HepG2 (cell line): ENCODE measurements at regions not wholly inside any gene's neighbourhood (a gene's known extent, or its start where the extent isn't known, plus 50 kb on each side); places are given as distances from the start of the nearest gene placed in this dataset.

Source experiments
- BORCS8-MEF2B ChIP-seq: sonication (generic); formaldehyde crosslinking; IDR thresholded peaks from 2 replicates; pipeline ENCODE4 v1.8.0; 2022; ENCODE audit warnings: mild to moderate bottlenecking, missing genetic modification reagents
- FOSL1 ChIP-seq: sonication (generic); formaldehyde crosslinking; IDR thresholded peaks from 2 replicates; pipeline ENCODE4 v1.9.0; 2021; ENCODE audit warnings: missing genetic modification reagents, borderline replicate concordance
- FOXK2 ChIP-seq: fragments of 450-650 bp; IDR thresholded peaks from 2 replicates; pipeline ENCODE4 v1.6.1; 2016
- HMG20A ChIP-seq: IDR thresholded peaks from 2 replicates; pipeline ENCODE4 v1.6.1; 2016; ENCODE audit warnings: borderline replicate concordance
- HNF4G ChIP-seq, 2 experiments: sonication (generic) in 1 of 2; formaldehyde crosslinking in 1 of 2; IDR thresholded peaks; 2 replicates each; pipeline versions ENCODE4 v1.4.0 to v1.6.1; 2011 to 2020; ENCODE audit warnings: borderline replicate concordance in 2 of 2, low read depth in 2 of 2, mild to moderate bottlenecking in 2 of 2, low read length in 1 of 2, missing genetic modification reagents in 1 of 2, moderate library complexity in 1 of 2
- ISL2 ChIP-seq: sonication (generic); formaldehyde crosslinking; IDR thresholded peaks from 2 replicates; pipeline ENCODE4 v1.5.0; 2020; ENCODE audit warnings: missing genetic modification reagents
- MTA3 ChIP-seq: sonication (generic); formaldehyde crosslinking; IDR thresholded peaks from 2 replicates; pipeline ENCODE4 v1.4.0; 2020; ENCODE audit warnings: missing genetic modification reagents
- NFE2L2 ChIP-seq: fragments of 150-350 bp; IDR thresholded peaks from 2 replicates; pipeline ENCODE4 v1.6.1; 2014; ENCODE audit warnings: low read length
- NRL ChIP-seq: sonication (generic); formaldehyde crosslinking; IDR thresholded peaks from 2 replicates; pipeline ENCODE4 v1.5.0; 2020; ENCODE audit warnings: missing genetic modification reagents, mild to moderate bottlenecking, moderate library complexity, borderline replicate concordance
- PPARG ChIP-seq: conservative IDR thresholded peaks from 2 replicates; pipeline ENCODE4 v1.6.1; 2016; ENCODE audit warnings: missing biosample characterization, missing genetic modification reagents
- RBFOX2 ChIP-seq: fragments of 200-400 bp; formaldehyde crosslinking; IDR thresholded peaks from 2 replicates; pipeline ENCODE4 v1.6.1; 2017; ENCODE audit warnings: low read depth, mild to moderate bottlenecking, low read length
- RFX3 ChIP-seq: IDR thresholded peaks from 2 replicates; pipeline ENCODE4 v1.6.1; 2016; ENCODE audit warnings: missing biosample characterization, missing genetic modification reagents
- TBX3 ChIP-seq: fragments of 450-650 bp; IDR thresholded peaks from 2 replicates; pipeline ENCODE4 v1.6.1; 2017; ENCODE audit warnings: antibody characterized with exemption, mild to moderate bottlenecking, inconsistent platforms, borderline replicate concordance
- THAP11 ChIP-seq: IDR thresholded peaks from 2 replicates; pipeline ENCODE4 v1.6.1; 2016; ENCODE audit warnings: missing biosample characterization, missing genetic modification reagents
- XRCC5 ChIP-seq: fragments of 200-400 bp; formaldehyde crosslinking; optimal IDR thresholded peaks from 2 replicates; pipeline ENCODE3; 2017; ENCODE audit warnings: mild to moderate bottlenecking, low read length
- YY1 ChIP-seq: IDR thresholded peaks from 2 replicates; pipeline ENCODE4 v1.6.1; 2011; ENCODE audit warnings: low read length, low read depth, moderate library complexity, mild to moderate bottlenecking; ENCODE audit not compliant: insufficient read depth, insufficient replicate concordance
- ZC3H4 ChIP-seq: sonication (generic); formaldehyde crosslinking; IDR thresholded peaks from 2 replicates; pipeline ENCODE4 v1.4.0; 2020; ENCODE audit warnings: missing genetic modification reagents, borderline replicate concordance
- ZFP41 ChIP-seq: sonication (generic); formaldehyde crosslinking; IDR thresholded peaks from 2 replicates; pipeline ENCODE4 v1.4.0; 2020; ENCODE audit warnings: mild to moderate bottlenecking, missing genetic modification reagents, borderline replicate concordance
- ZNF331 ChIP-seq: sonication (generic); formaldehyde crosslinking; IDR thresholded peaks from 2 replicates; pipeline ENCODE4 v1.4.0; 2020; ENCODE audit warnings: missing genetic modification reagents
- ZNF564 ChIP-seq: sonication (generic); formaldehyde crosslinking; IDR thresholded peaks from 2 replicates; pipeline ENCODE4 v1.8.1; 2023; ENCODE audit warnings: mild to moderate bottlenecking, missing genetic modification reagents
- ZNF747 ChIP-seq: sonication (generic); formaldehyde crosslinking; IDR thresholded peaks from 2 replicates; pipeline ENCODE4 v1.8.1; 2023; ENCODE audit warnings: missing genetic modification reagents, mild to moderate bottlenecking, borderline replicate concordance
- ZNF781 ChIP-seq: sonication (generic); formaldehyde crosslinking; IDR thresholded peaks from 2 replicates; pipeline ENCODE4 v1.5.1; 2020; ENCODE audit warnings: borderline replicate concordance, mild to moderate bottlenecking, missing genetic modification reagents; ENCODE audit errors: not compliant biosample characterization
- TF ChIP-seq, protein P1 (sequence below): IDR thresholded peaks from 2 replicates; pipeline ENCODE4 v1.6.1; 2016; ENCODE audit warnings: low read depth, missing genetic modification reagents, missing compliant biosample characterization
- TF ChIP-seq, protein P2 (sequence below): sonication (generic); formaldehyde crosslinking; IDR thresholded peaks from 2 replicates; pipeline ENCODE4 v1.5.1; 2020; ENCODE audit warnings: mild to moderate bottlenecking, missing genetic modification reagents, moderate library complexity
- TF ChIP-seq, protein P3 (sequence below): IDR thresholded peaks from 2 replicates; pipeline ENCODE4 v1.6.1; 2018; ENCODE audit warnings: missing genetic modification reagents

DNA sequence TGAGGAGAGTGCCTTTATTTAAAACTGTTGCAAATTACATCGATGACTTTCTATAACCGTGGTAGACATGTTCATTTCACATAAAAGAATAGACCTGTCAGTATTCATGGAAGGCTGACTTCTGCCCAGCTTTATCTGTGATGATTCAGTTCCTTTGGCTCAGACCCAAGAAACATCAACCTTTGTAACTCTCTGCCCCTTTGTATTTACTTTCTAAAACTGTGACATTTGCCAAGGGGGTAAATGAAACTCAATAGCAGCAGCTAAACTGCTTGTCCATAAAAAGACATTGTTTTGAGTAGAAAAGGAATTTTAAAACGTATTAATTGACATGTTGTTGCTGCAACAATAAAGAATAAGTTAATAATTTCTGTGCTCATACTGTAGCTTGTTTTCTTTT is 137.8 kb upstream of the ANKH start (continued):
- TF ChIP-seq ZNF747 (CRISPR knock-in tag) (no peak), ZNF564 (CRISPR knock-in tag) (no peak), XRCC5 (no peak), FOSL1 (CRISPR knock-in tag) (peak; percentile 76; the same call in 1 of the 2 replicates), FOXK2 (no peak), RBFOX2 (0 out of 2 replicates have a peak, but pooled peaks have one; percentile 26), ISL2 (CRISPR knock-in tag) (peak; percentile 47; the same call in 1 of the 2 replicates), ZC3H4 (CRISPR knock-in tag) (no peak), THAP11 (CRISPR knock-in tag) (0 out of 2 replicates have a peak, but pooled peaks have one; percentile 32), HMG20A (CRISPR knock-in tag) (peak; percentile 50; the same call in 1 of the 2 replicates), BORCS8-MEF2B (CRISPR knock-in tag) (no peak), NFE2L2 (no peak), ZNF781 (CRISPR knock-in tag) (no peak), HNF4G (IDR thresholded peaks at IDR 0.05; ENCODE audit: borderline replicate concordance, low read depth, low read length) (peak; percentile 84), HNF4G (CRISPR knock-in tag; IDR thresholded peaks at IDR 0.05; ENCODE audit: borderline replicate concordance, low read depth) (no peak; the same call in 1 of the 2 replicates), TBX3 (no peak), PPARG (CRISPR knock-in tag) (0 out of 2 replicates have a peak, but pooled peaks have one; percentile 11), MTA3 (CRISPR knock-in tag) (no peak), ZFP41 (CRISPR knock-in tag) (no peak), YY1 (no peak), ZNF331 (CRISPR knock-in tag) (0 out of 2 replicates have a peak, but pooled peaks have one; percentile 34), NRL (CRISPR knock-in tag) (no peak), RFX3 (CRISPR knock-in tag) (no peak)
- TF ChIP-seq, protein P1, sequence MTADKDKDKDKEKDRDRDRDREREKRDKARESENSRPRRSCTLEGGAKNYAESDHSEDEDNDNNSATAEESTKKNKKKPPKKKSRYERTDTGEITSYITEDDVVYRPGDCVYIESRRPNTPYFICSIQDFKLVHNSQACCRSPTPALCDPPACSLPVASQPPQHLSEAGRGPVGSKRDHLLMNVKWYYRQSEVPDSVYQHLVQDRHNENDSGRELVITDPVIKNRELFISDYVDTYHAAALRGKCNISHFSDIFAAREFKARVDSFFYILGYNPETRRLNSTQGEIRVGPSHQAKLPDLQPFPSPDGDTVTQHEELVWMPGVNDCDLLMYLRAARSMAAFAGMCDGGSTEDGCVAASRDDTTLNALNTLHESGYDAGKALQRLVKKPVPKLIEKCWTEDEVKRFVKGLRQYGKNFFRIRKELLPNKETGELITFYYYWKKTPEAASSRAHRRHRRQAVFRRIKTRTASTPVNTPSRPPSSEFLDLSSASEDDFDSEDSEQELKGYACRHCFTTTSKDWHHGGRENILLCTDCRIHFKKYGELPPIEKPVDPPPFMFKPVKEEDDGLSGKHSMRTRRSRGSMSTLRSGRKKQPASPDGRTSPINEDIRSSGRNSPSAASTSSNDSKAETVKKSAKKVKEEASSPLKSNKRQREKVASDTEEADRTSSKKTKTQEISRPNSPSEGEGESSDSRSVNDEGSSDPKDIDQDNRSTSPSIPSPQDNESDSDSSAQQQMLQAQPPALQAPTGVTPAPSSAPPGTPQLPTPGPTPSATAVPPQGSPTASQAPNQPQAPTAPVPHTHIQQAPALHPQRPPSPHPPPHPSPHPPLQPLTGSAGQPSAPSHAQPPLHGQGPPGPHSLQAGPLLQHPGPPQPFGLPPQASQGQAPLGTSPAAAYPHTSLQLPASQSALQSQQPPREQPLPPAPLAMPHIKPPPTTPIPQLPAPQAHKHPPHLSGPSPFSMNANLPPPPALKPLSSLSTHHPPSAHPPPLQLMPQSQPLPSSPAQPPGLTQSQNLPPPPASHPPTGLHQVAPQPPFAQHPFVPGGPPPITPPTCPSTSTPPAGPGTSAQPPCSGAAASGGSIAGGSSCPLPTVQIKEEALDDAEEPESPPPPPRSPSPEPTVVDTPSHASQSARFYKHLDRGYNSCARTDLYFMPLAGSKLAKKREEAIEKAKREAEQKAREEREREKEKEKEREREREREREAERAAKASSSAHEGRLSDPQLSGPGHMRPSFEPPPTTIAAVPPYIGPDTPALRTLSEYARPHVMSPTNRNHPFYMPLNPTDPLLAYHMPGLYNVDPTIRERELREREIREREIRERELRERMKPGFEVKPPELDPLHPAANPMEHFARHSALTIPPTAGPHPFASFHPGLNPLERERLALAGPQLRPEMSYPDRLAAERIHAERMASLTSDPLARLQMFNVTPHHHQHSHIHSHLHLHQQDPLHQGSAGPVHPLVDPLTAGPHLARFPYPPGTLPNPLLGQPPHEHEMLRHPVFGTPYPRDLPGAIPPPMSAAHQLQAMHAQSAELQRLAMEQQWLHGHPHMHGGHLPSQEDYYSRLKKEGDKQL = no peak
- TF ChIP-seq, protein P2, sequence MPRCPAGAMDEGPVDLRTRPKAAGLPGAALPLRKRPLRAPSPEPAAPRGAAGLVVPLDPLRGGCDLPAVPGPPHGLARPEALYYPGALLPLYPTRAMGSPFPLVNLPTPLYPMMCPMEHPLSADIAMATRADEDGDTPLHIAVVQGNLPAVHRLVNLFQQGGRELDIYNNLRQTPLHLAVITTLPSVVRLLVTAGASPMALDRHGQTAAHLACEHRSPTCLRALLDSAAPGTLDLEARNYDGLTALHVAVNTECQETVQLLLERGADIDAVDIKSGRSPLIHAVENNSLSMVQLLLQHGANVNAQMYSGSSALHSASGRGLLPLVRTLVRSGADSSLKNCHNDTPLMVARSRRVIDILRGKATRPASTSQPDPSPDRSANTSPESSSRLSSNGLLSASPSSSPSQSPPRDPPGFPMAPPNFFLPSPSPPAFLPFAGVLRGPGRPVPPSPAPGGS (CRISPR knock-in tag) = no peak
- TF ChIP-seq, protein P3, sequence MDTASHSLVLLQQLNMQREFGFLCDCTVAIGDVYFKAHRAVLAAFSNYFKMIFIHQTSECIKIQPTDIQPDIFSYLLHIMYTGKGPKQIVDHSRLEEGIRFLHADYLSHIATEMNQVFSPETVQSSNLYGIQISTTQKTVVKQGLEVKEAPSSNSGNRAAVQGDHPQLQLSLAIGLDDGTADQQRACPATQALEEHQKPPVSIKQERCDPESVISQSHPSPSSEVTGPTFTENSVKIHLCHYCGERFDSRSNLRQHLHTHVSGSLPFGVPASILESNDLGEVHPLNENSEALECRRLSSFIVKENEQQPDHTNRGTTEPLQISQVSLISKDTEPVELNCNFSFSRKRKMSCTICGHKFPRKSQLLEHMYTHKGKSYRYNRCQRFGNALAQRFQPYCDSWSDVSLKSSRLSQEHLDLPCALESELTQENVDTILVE (CRISPR knock-in tag) = 0 out of 2 replicates have a peak, but pooled peaks have one; percentile 26
